ENCODE measurements at regions not wholly inside any gene's neighbourhood (a gene's known extent, or its start where the extent isn't known, plus 50 kb on each side); places are given as distances from the start of the nearest gene placed in this dataset.

GRCh38 chr2:147792966-147793617 lies 51.7 kb upstream of the ACVR2A start:
- ChIA-PET POLR2A (ENCODE audit: low non-redundant PET) (no interaction called here), CTCF (no interaction called here)
- H3K27ac ChIP-seq, result no peak overlapping the region
- TF ChIP-seq CTCF (conservative IDR thresholded peaks at IDR 0.05; ENCODE audit: low read depth), result no peak
- DNase-seq (ENCODE audit: low spot score), result no peak

- ChIA-PET CTCF (no interaction called here), POLR2A (ENCODE audit: low non-redundant PET) (no interaction called here)
- TF ChIP-seq CTCF (conservative IDR thresholded peaks at IDR 0.05; ENCODE audit: low read depth), result no peak
- H3K27ac ChIP-seq, result no peak overlapping the region
- no peak for DNase-seq (ENCODE audit: low spot score)
Measured at GRCh38 chr2:147790580-147790979, 54.2 kb upstream of the ACVR2A start.

GRCh38 chr2:147789720-147790119 lies 55.1 kb upstream of the ACVR2A start:
- H3K27ac ChIP-seq, result no peak overlapping the region
- TF ChIP-seq CTCF (conservative IDR thresholded peaks at IDR 0.05; ENCODE audit: low read depth), result no peak
- ChIA-PET CTCF (no interaction called here), POLR2A (ENCODE audit: low non-redundant PET) (no interaction called here)
- no peak for DNase-seq (ENCODE audit: low spot score)

- H3K27ac ChIP-seq, result no peak overlapping the region
- ChIA-PET POLR2A (ENCODE audit: low non-redundant PET) (no interaction called here), CTCF (no interaction called here)
- no peak for TF ChIP-seq CTCF (conservative IDR thresholded peaks at IDR 0.05; ENCODE audit: low read depth)
- no peak for DNase-seq (ENCODE audit: low spot score)
Measured at GRCh38 chr2:147789287-147789686, 55.5 kb upstream of the ACVR2A start.

GRCh38 chr2:147782141-147782930 lies 62.5 kb upstream of the ACVR2A start:
- no peak overlapping the region for H3K27ac ChIP-seq
- TF ChIP-seq CTCF (conservative IDR thresholded peaks at IDR 0.05; ENCODE audit: low read depth), result no peak
- CTCF ChIA-PET, result no interaction called here
- peak; percentile 5 for DNase-seq (ENCODE audit: low spot score)
- POLR2A ChIA-PET (ENCODE audit: low non-redundant PET), result no interaction called here

- H3K27ac ChIP-seq, result no peak overlapping the region
- TF ChIP-seq CTCF (conservative IDR thresholded peaks at IDR 0.05; ENCODE audit: low read depth), result no peak
- CTCF ChIA-PET, result no interaction called here
- DNase-seq (ENCODE audit: low spot score), result no peak
- POLR2A ChIA-PET (ENCODE audit: low non-redundant PET), result no interaction called here
Measured at GRCh38 chr2:147779440-147779839, 65.4 kb upstream of the ACVR2A start.
